HCT116 (cell line): ENCODE measurements at regions not wholly inside any gene's neighbourhood (a gene's known extent, or its start where the extent isn't known, plus 50 kb on each side); places are given as distances from the start of the nearest gene placed in this dataset.

Source experiments
- ATAC-seq: fragments of 200-7000 bp; cut with Tn5 transposase; 2 replicates; pipeline ENCODE4 v1.9.1; 2020; ENCODE audit warnings: mild to moderate bottlenecking, moderate library complexity
- BruUV-seq: library from RNA; stranded (reverse); fragments of 400-500 nt; replicated peaks from 2 replicates; lab custom pipeline; 2021; lab: Mats Ljungman, UMichigan
- CTCF ChIA-PET: fragments of 300-600 bp; sonication (Branson Sonifier 250); formaldehyde crosslinking; loops from one replicate; lab custom pipeline; 2021; ENCODE audit warnings: antibody characterized with exemption; lab: Charles Lee
- POLR2A ChIA-PET: fragments of 300-600, 350-600 bp; sonication (Branson Sonifier 250); formaldehyde crosslinking; loops from one replicate; lab custom pipeline; 2021; ENCODE audit warnings: antibody characterized with exemption; lab: Charles Lee
- RAD21 ChIA-PET, 2 experiments: fragments of 300-600 bp; sonication (Branson Sonifier 250); formaldehyde crosslinking; loops; one replicate each; lab custom pipeline; 2023; ENCODE audit warnings: low total read pairs in 2 of 2; ENCODE audit not compliant: uncharacterized antibody in 2 of 2, unreplicated experiment in 2 of 2, low non-redundant PET in 1 of 2; lab: Charles Lee
- DNase-seq: peaks from one replicate; pipeline ENCODE4 v3.0.0-alpha.2; 2010; ENCODE audit warnings: low read depth, low spot score
- H2AFZ ChIP-seq: fragments of 200-600 bp; shearing (Covaris generic), sonication (generic); 2 replicates; pipeline ENCODE4 v1.6.1; 2017; ENCODE audit warnings: low read depth, mixed run types, mixed read lengths, antibody characterized with exemption, low read length; ENCODE audit not compliant: poor library complexity, severe bottlenecking
- H3K27ac ChIP-seq: 2 replicates; pipeline ENCODE4 v1.5.1; 2012; ENCODE audit warnings: low read depth, low read length
- H3K27me3 ChIP-seq: fragments of 200-600 bp; sonication (generic); 2 replicates; pipeline ENCODE4 v1.6.1; 2016; ENCODE audit warnings: mixed run types, low read length, mixed read lengths; ENCODE audit not compliant: insufficient read depth
- H3K36me3 ChIP-seq, 2 experiments: fragments of 200-500 bp in 1 of 2; fragments of 200-600 bp in 1 of 2; sonication (Bioruptor generic) in 1 of 2; sonication (generic) in 1 of 2; 2 replicates each; pipeline versions ENCODE4 v1.5.1 to v1.6.1; 2014 to 2016; ENCODE audit warnings: low read length in 2 of 2, inconsistent platforms in 1 of 2, mixed read lengths in 1 of 2, mixed run types in 1 of 2; ENCODE audit not compliant: insufficient read depth in 2 of 2, control insufficient read depth in 1 of 2
- H3K4me1 ChIP-seq, 2 experiments: fragments of 200-600 bp in 1 of 2; sonication (generic) in 1 of 2; 2 replicates each; pipeline versions ENCODE4 v1.5.1 to v1.6.1; 2012 to 2017; ENCODE audit warnings: low read length in 2 of 2, inconsistent platforms in 1 of 2, mild to moderate bottlenecking in 1 of 2, mixed read lengths in 1 of 2, mixed run types in 1 of 2, moderate library complexity in 1 of 2; ENCODE audit not compliant: insufficient read depth in 2 of 2, control insufficient read depth in 1 of 2
- H3K4me2 ChIP-seq: fragments of 200-600 bp; sonication (generic); 2 replicates; pipeline ENCODE4 v1.6.1; 2017; ENCODE audit warnings: mixed run types, low read length, mixed read lengths
- H3K4me3 ChIP-seq, 2 experiments: fragments of 200-600 bp in 1 of 2; sonication (generic) in 1 of 2; replicated peaks in 1 of 2; 2 replicates each; pipeline ENCODE4 v1.5.1; 2011 to 2016; ENCODE audit warnings: low read length in 2 of 2, control low read depth in 1 of 2, low read depth in 1 of 2, mild to moderate bottlenecking in 1 of 2, mixed read lengths in 1 of 2, mixed run types in 1 of 2
- H3K79me2 ChIP-seq: fragments of 200-600 bp; sonication (generic); 2 replicates; pipeline ENCODE4 v1.6.1; 2017; ENCODE audit warnings: mild to moderate bottlenecking, mixed run types, low read length, moderate library complexity, mixed read lengths; ENCODE audit not compliant: insufficient read depth
- H3K9ac ChIP-seq: fragments of 200-600 bp; sonication (generic); 2 replicates; pipeline ENCODE4 v1.6.1; 2016; ENCODE audit warnings: low read length, mixed read lengths
- H3K9me2 ChIP-seq: fragments of 200-600 bp; sonication (generic), shearing (Covaris generic); 2 replicates; pipeline ENCODE4 v1.6.1; 2017; ENCODE audit warnings: mixed run types, mild to moderate bottlenecking, moderate library complexity; ENCODE audit not compliant: insufficient read depth
- H3K9me3 ChIP-seq, 2 experiments: fragments of 200-500 bp in 1 of 2; fragments of 200-600 bp in 1 of 2; sonication (Bioruptor generic) in 1 of 2; sonication (generic) in 1 of 2; 2 replicates each; pipeline ENCODE4 v1.6.1; 2014 to 2017; ENCODE audit warnings: low read length in 2 of 2, mixed read lengths in 2 of 2, inconsistent platforms in 1 of 2, low read depth in 1 of 2, mild to moderate bottlenecking in 1 of 2, mixed run types in 1 of 2, moderate library complexity in 1 of 2; ENCODE audit not compliant: control insufficient read depth in 1 of 2, insufficient read depth in 1 of 2
- H4K20me1 ChIP-seq: fragments of 200-600 bp; sonication (generic), shearing (Covaris generic); 2 replicates; pipeline ENCODE4 v1.6.1; 2017; ENCODE audit warnings: mixed run types, mild to moderate bottlenecking, moderate library complexity; ENCODE audit not compliant: insufficient read depth
- ATF3 ChIP-seq: IDR thresholded peaks from 2 replicates; pipeline ENCODE4 v1.6.1; 2012
- CEBPB ChIP-seq: IDR thresholded peaks from 2 replicates; pipeline ENCODE4 v1.6.1; 2012; ENCODE audit warnings: low read depth
- CTCF ChIP-seq, 3 experiments: fragments of 200-600 bp in 1 of 3; sonication (generic) in 1 of 3; IDR thresholded peaks in 2 of 3; conservative IDR thresholded peaks in 1 of 3; 2 replicates each; pipeline ENCODE4 v1.5.1; 2012 to 2017; ENCODE audit warnings: low read depth in 2 of 3, low read length in 2 of 3, antibody characterized with exemption in 1 of 3, borderline replicate concordance in 1 of 3, control low read depth in 1 of 3, mild to moderate bottlenecking in 1 of 3, mixed read lengths in 1 of 3, mixed run types in 1 of 3, moderate library complexity in 1 of 3; ENCODE audit not compliant: insufficient read depth in 1 of 3
- EGR1 ChIP-seq: IDR thresholded peaks from 2 replicates; pipeline ENCODE4 v1.6.1; 2012; ENCODE audit warnings: low read depth
- ELF1 ChIP-seq: IDR thresholded peaks from 2 replicates; pipeline ENCODE4 v1.6.1; 2012; ENCODE audit warnings: low read depth, borderline replicate concordance
- EZH2 ChIP-seq: fragments of 200-600 bp; sonication (generic); IDR thresholded peaks from 2 replicates; pipeline ENCODE4 v1.6.1; 2017; ENCODE audit warnings: antibody characterized with exemption, mixed run types
- FOSL1 ChIP-seq: IDR thresholded peaks from 2 replicates; pipeline ENCODE4 v1.6.1; 2012; ENCODE audit warnings: low read depth
- JUND ChIP-seq: IDR thresholded peaks from 2 replicates; pipeline ENCODE4 v1.6.1; 2012
- MAX ChIP-seq: IDR thresholded peaks from 2 replicates; pipeline ENCODE4 v1.6.1; 2012
- POLR2AphosphoS5 ChIP-seq: IDR thresholded peaks from 2 replicates; pipeline ENCODE4 v1.6.1; 2011; ENCODE audit warnings: mild to moderate bottlenecking, low read depth, low read length, moderate library complexity
- RAD21 ChIP-seq: IDR thresholded peaks from 2 replicates; pipeline ENCODE4 v1.6.1; 2012; ENCODE audit warnings: low read depth, mild to moderate bottlenecking
- REST ChIP-seq: IDR thresholded peaks from 2 replicates; pipeline ENCODE4 v1.6.1; 2012; ENCODE audit warnings: low read depth
- SIN3A ChIP-seq: IDR thresholded peaks from 2 replicates; pipeline ENCODE4 v1.6.1; 2012; ENCODE audit warnings: low read depth
- SP1 ChIP-seq: IDR thresholded peaks from 2 replicates; pipeline ENCODE4 v1.6.1; 2012; ENCODE audit warnings: low read depth
- SRF ChIP-seq: IDR thresholded peaks from 2 replicates; pipeline ENCODE4 v1.6.1; 2012; ENCODE audit warnings: low read depth
- TCF7L2 ChIP-seq: IDR thresholded peaks from 2 replicates; pipeline ENCODE4 v1.7.0; 2011; ENCODE audit warnings: borderline replicate concordance, inconsistent platforms; ENCODE audit not compliant: insufficient read depth, insufficient read length; ENCODE audit errors: extremely low read depth
- YY1 ChIP-seq: IDR thresholded peaks from 2 replicates; pipeline ENCODE4 v1.6.1; 2011; ENCODE audit warnings: low read length, low read depth, moderate library complexity, mild to moderate bottlenecking; ENCODE audit not compliant: insufficient replicate concordance; ENCODE audit errors: extremely low read depth
- ZBTB33 ChIP-seq: IDR thresholded peaks from 2 replicates; pipeline ENCODE4 v1.6.1; 2011; ENCODE audit warnings: mild to moderate bottlenecking, low read length, moderate library complexity; ENCODE audit not compliant: insufficient replicate concordance; ENCODE audit errors: extremely low read depth
- ZNF274 ChIP-seq: fragments of 200-500 bp; sonication (Bioruptor generic); IDR thresholded peaks from 2 replicates; pipeline ENCODE4 v1.6.1; 2014; ENCODE audit warnings: mild to moderate bottlenecking, low read depth, low read length, inconsistent platforms
- intact Hi-C: fragments of 100-400 bp; cut with micrococcal nuclease; formaldehyde crosslinking; loops from 2 replicates; pipeline ENCODE4 v1.10.0; 2022

- Histone ChIP-seq H3K9me3 (peaks cover 4 to 17% of the 10 kb centered on the region in 2 experiments; a peak in 2 of 4 replicates), H3K4me2 (no peak overlapping the region), H3K27ac (no peak overlapping the region), H3K9ac (no peak overlapping the region), H3K36me3 (no peaks in the 10 kb centered on the region), H2AFZ (no peak overlapping the region), H4K20me1 (no peaks in the 10 kb centered on the region), H3K27me3 (no peaks in the 10 kb centered on the region), H3K79me2 (no peaks in the 10 kb centered on the region), H3K4me1 (no peaks in the 10 kb centered on the region), H3K4me3 (no peak overlapping the region), H3K9me2 (no peaks in the 10 kb centered on the region)
- no TSS peak for BruUV-seq
- DNase-seq = no peak
- no peak for ATAC-seq
- CTCF ChIA-PET = no interaction called here
- intact Hi-C loops = no loop called here
- POLR2A ChIA-PET = no interaction called here
- TF ChIP-seq FOSL1 (no peak), RAD21 (no peak), EZH2 (no peak), ZNF274 (no peak), TCF7L2 (no peak), CTCF (IDR thresholded peaks at IDR 0.05 in 2 of 3, conservative IDR thresholded peaks at IDR 0.05 in 1 of 3; ENCODE audit: borderline replicate concordance in 1 of 3, insufficient read depth in 1 of 3, low read depth in 2 of 3, low read length in 2 of 3) (no peak), SIN3A (no peak), ATF3 (no peak), ELF1 (no peak), POLR2AphosphoS5 (no peak), REST (no peak), CEBPB (no peak), SP1 (no peak), YY1 (no peak), ZBTB33 (no peak), SRF (no peak), JUND (no peak), EGR1 (no peak), MAX (no peak)
- RAD21 ChIA-PET = no interaction called here
These were observed 90.4 kb downstream of the BMP2 start for GRCh38 chr20:6857927-6858326.
